ENCODE measurements at regions not wholly inside any gene's neighbourhood (a gene's known extent, or its start where the extent isn't known, plus 50 kb on each side); places are given as distances from the start of the nearest gene placed in this dataset.

DNA sequence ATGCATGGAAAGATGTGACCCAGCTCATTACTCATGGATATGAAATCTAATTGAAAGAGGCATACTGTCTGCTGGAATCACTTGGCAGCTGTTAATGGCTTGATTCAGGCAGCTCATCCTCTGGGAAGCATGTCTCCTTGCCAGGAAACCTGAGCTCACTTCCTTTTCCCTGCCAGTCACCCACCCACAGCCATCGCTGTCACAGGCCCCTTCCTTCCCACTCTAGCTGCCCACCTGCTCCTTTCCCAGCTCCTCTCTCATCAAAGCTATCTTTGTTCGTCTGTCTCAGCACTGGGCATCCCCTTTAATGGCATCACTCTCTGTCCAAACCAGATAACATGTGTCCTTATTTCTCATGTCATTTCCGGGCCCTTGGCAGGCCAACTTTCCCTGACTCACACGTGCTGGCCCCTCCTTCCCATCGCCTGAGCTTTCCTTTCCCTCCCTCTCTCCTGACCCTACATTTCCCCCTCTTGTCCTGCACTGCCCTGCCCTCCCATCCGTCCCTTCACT lies 721.9 kb downstream of the TNS3 start:
- Histone ChIP-seq H3K27ac (peak overlapping the region in 1 of 12 donors; percentile 18), H3K27me3 (no peaks in the 10 kb centered on the region), H3K4me1 (peaks cover 0 to 10% (median 4%) of the 10 kb centered on the region in 12 donors), H3K4me3 (no peak overlapping the region), H3K9me3 (no peaks in the 10 kb centered on the region), H3K36me3 (no peaks in the 10 kb centered on the region)
- no peak for TF ChIP-seq POLR2A (IDR thresholded peaks at IDR 0.05)
- TF ChIP-seq CTCF (IDR thresholded peaks at IDR 0.05): no peak
- peak in 3 of 5 donors; percentile 28 to 65 (median 41) for DNase-seq
- intact Hi-C loops (cut with DNase I): no loop called here
- WGBS, 4 donors: 36 to 48% (median 38%) methylated on average over 5 to 6 of the region's 6 CpGs
- ATAC-seq: peak; percentile 37 to 87 (median 68)

- Histone ChIP-seq H3K4me3 (no peak overlapping the region), H3K36me3 (no peaks in the 10 kb centered on the region), H3K27me3 (no peaks in the 10 kb centered on the region), H3K27ac (no peak overlapping the region), H3K4me1 (peaks cover 0 to 10% (median 4%) of the 10 kb centered on the region in 12 donors), H3K9me3 (no peaks in the 10 kb centered on the region)
- intact Hi-C loops (cut with DNase I): no loop called here
- WGBS, 4 donors: 36 to 56% (median 48%) methylated on average over 4 of the region's 4 CpGs
- DNase-seq: peak in 1 of 5 donors; percentile 26
- TF ChIP-seq CTCF (IDR thresholded peaks at IDR 0.05): no peak
- ATAC-seq: no peak
Measured at GRCh38 chr7:46855851-46856250, 726.1 kb downstream of the TNS3 start.

DNA sequence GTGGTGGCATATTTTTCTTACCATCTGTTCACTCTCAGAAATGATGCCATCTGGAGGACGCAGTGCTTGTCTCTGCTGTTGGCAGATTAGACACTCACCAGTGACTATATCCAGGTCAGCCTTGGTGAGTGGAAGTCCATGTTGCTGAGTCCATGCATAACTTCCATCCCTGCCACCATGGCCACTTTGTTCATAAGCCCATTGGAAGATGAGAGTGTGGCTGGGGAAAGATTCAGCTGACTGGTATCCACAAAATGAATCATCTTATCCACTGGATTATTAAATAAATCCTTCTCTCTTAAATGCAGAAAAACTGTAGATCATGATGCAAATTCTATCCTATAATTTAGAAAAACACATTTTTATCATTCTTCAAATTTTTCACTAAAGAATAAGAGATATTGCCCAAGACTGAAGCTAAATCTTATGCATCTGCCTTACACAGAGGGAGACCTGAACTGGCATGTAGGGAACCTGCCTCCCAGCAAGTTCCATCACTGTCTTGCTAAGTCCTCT lies 726.9 kb downstream of the TNS3 start:
- H3K9me3 ChIP-seq: no peaks in the 10 kb centered on the region
- intact Hi-C loops (cut with DNase I): no loop called here
- H3K27me3 ChIP-seq: no peaks in the 10 kb centered on the region
- H3K4me1 ChIP-seq: peaks cover 0 to 9% (median 3%) of the 10 kb centered on the region in 12 donors
- no peak overlapping the region for H3K27ac ChIP-seq
- 39 to 61% (median 52%) methylated on average over 1 of the region's 1 CpG for WGBS, 4 donors
- no peak for ATAC-seq
- H3K4me3 ChIP-seq: no peak overlapping the region
- no peak for TF ChIP-seq CTCF (IDR thresholded peaks at IDR 0.05)
- TF ChIP-seq POLR2A (IDR thresholded peaks at IDR 0.05): no peak
- no peak for DNase-seq
- no peaks in the 10 kb centered on the region for H3K36me3 ChIP-seq

- H3K4me3 ChIP-seq: no peak overlapping the region
- 53 to 92% (median 91%) methylated on average over 1 of the region's 1 CpG for WGBS, 4 donors
- ATAC-seq: no peak
Measured at GRCh38 chr7:46853451-46853850, 728.5 kb downstream of the TNS3 start.

More at GRCh38 chr7:46853451-46853850, 728.5 kb downstream of the TNS3 start:
- Histone ChIP-seq H3K36me3 (no peaks in the 10 kb centered on the region), H3K9me3 (no peaks in the 10 kb centered on the region), H3K27me3 (no peaks in the 10 kb centered on the region), H3K27ac (no peak overlapping the region), H3K4me1 (peaks cover 0 to 7% (median 0%) of the 10 kb centered on the region in 12 donors)
- no peak for DNase-seq
- TF ChIP-seq CTCF (IDR thresholded peaks at IDR 0.05) (no peak), POLR2A (IDR thresholded peaks at IDR 0.05) (no peak)
- intact Hi-C loops (cut with DNase I): no loop called here

Data from heart left ventricle (tissue), 16 donors.